ENCODE measurements at regions not wholly inside any gene's neighbourhood (a gene's known extent, or its start where the extent isn't known, plus 50 kb on each side); places are given as distances from the start of the nearest gene placed in this dataset.

DNA sequence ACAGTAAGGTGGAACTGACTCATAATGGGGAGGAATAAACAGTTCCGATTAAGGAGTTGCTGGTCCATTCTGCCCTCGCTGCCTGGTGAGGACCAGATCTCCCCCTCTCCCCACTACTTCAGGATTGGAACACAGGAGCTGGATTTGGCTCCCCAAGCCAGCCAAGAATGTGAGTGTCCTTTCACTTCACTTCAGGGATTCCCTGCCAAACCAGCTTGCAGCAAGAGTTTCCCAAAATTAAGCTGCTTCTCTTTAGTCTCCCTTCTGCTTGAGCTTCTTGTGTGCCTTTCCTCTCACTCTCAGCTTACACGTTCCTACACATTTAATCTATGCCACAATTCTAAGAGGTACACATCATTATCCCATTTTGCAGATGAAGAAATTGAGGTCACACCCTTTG, 234.1 kb downstream of the BUD13 start:
- Histone ChIP-seq H3K4me1 (ENCODE audit: control insufficient read depth in 5 of 5, insufficient read depth in 5 of 5, low read length in 5 of 5) (no peaks in the 10 kb centered on the region), H3K4me3 (ENCODE audit: low read depth in 1 of 5, low read length in 5 of 5) (no peak overlapping the region), H3K27ac (ENCODE audit: low read depth, low read length) (no peak overlapping the region), H3K9me3 (ENCODE audit: control insufficient read depth in 5 of 5, low read length in 5 of 5) (peaks cover 3 to 8% (median 7%) of the 10 kb centered on the region in 5 donors), H3K9ac (ENCODE audit: low read length in 5 of 5) (no peak overlapping the region), H3K27me3 (ENCODE audit: control insufficient read depth in 5 of 5, insufficient read depth in 4 of 5, low read length in 5 of 5) (peaks cover 6 to 38% (median 28%) of the 10 kb centered on the region in 5 donors), H3K36me3 (ENCODE audit: control insufficient read depth in 5 of 5, insufficient read depth in 5 of 5, low read length in 5 of 5) (no peaks in the 10 kb centered on the region)

DNA sequence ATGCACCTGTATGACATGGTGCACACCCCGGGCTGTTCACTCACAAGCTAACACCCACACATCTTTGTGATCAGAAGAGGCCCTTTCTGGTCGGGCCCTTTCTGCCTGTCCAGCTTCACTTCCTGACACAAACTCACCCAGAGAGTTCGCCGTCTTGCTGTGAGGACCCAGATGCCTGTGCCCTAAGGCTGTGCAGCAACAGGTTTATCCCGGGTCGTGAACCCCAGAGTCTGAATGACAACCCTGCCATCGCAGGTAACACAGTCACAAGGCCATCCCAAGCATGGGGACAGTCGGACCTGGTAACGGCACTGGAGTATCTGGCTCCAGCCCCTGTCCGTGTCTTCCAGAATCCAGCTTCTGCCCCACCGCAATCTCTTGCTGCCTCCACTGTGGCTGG, 235.1 kb downstream of the BUD13 start:
- no peaks in the 10 kb centered on the region for H3K4me1 ChIP-seq (ENCODE audit: control insufficient read depth in 5 of 5, insufficient read depth in 5 of 5, low read length in 5 of 5)
- H3K9ac ChIP-seq (ENCODE audit: low read length in 5 of 5) = no peak overlapping the region
- H3K36me3 ChIP-seq (ENCODE audit: control insufficient read depth in 5 of 5, insufficient read depth in 5 of 5, low read length in 5 of 5) = no peaks in the 10 kb centered on the region
- peaks cover 3 to 8% (median 7%) of the 10 kb centered on the region in 5 donors for H3K9me3 ChIP-seq (ENCODE audit: control insufficient read depth in 5 of 5, low read length in 5 of 5)
- H3K27me3 ChIP-seq (ENCODE audit: control insufficient read depth in 5 of 5, insufficient read depth in 4 of 5, low read length in 5 of 5) = peaks cover 6 to 38% (median 28%) of the 10 kb centered on the region in 5 donors
- no peak overlapping the region for H3K27ac ChIP-seq (ENCODE audit: low read depth, low read length)
- no peak overlapping the region for H3K4me3 ChIP-seq (ENCODE audit: low read depth in 1 of 5, low read length in 5 of 5)

DNA sequence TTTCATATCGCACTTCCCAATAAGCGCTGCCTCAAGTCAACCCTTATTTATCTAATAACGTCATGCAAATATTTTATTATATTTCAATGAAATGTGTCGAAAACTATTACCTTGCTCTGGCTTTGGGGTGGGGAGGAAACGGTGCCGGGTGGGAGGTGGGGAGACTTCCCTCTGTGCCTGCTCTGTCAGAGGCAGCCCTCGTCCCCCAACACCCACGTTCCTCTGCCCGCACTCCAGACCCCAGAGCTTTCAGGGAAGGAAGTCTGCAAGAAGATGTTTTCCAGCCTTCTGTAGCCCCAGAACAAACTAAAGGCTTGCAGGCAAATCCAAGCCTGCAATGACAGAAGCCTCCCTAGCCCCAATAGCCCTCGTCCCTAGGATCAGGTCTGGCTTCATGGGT, 235.7 kb downstream of the BUD13 start:
- Histone ChIP-seq H3K9ac (ENCODE audit: low read length in 5 of 5) (no peak overlapping the region), H3K27ac (ENCODE audit: low read depth, low read length) (no peak overlapping the region), H3K4me3 (ENCODE audit: low read depth in 1 of 5, low read length in 5 of 5) (no peak overlapping the region), H3K27me3 (ENCODE audit: control insufficient read depth in 5 of 5, insufficient read depth in 4 of 5, low read length in 5 of 5) (peaks cover 6 to 38% (median 28%) of the 10 kb centered on the region in 5 donors), H3K36me3 (ENCODE audit: control insufficient read depth in 5 of 5, insufficient read depth in 5 of 5, low read length in 5 of 5) (no peaks in the 10 kb centered on the region), H3K9me3 (ENCODE audit: control insufficient read depth in 5 of 5, low read length in 5 of 5) (peaks cover 3 to 8% (median 7%) of the 10 kb centered on the region in 5 donors), H3K4me1 (ENCODE audit: control insufficient read depth in 5 of 5, insufficient read depth in 5 of 5, low read length in 5 of 5) (no peaks in the 10 kb centered on the region)

DNA sequence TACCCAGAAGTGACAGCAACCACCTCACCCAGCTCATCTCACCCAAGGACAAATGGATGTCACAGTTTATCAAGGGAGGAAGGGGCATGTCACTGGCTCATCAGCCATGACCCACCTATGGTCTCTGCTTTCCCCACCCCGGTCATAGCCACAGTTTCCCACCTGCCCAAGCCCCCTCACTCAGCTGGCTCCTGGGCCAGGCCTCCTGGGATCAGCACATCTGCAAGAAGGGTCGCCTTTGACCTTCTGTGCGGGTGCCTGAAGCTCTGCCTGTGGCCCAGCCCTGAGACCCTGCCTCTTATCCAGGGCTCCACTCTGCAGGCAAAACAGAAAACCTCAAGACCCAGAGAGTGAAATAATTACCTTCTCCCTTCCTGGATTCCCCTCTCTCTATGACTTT, 236.4 kb downstream of the BUD13 start:
- H3K4me3 ChIP-seq (ENCODE audit: low read depth in 1 of 5, low read length in 5 of 5) = no peak overlapping the region
- H3K9ac ChIP-seq (ENCODE audit: low read length in 5 of 5) = no peak overlapping the region
- no peak overlapping the region for H3K27ac ChIP-seq (ENCODE audit: low read depth, low read length)
- peaks cover 6 to 38% (median 28%) of the 10 kb centered on the region in 5 donors for H3K27me3 ChIP-seq (ENCODE audit: control insufficient read depth in 5 of 5, insufficient read depth in 4 of 5, low read length in 5 of 5)
- no peaks in the 10 kb centered on the region for H3K4me1 ChIP-seq (ENCODE audit: control insufficient read depth in 5 of 5, insufficient read depth in 5 of 5, low read length in 5 of 5)
- H3K36me3 ChIP-seq (ENCODE audit: control insufficient read depth in 5 of 5, insufficient read depth in 5 of 5, low read length in 5 of 5) = no peaks in the 10 kb centered on the region
- H3K9me3 ChIP-seq (ENCODE audit: control insufficient read depth in 5 of 5, low read length in 5 of 5) = peaks cover 5 to 11% (median 7%) of the 10 kb centered on the region in 5 donors

DNA sequence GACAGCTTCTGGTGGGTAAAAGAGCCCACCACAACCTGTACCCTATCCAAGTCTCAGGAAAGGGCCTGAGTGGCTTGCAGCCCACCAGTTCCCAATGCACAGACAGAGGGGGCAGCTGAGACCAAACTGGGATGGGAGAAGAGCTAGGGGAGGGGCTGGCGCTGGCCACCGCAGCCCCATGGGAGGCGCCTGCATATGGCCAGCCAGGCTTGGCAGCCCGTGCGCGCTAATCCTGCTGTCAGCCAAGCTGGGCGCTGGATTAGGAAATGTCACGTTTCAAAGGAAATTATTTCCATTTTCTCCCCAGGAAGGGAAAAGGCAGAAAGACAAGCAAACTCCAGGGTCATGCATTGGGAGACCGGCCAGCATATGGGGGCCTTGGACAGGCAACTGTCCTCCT, 236.8 kb downstream of the BUD13 start:
- Histone ChIP-seq H3K36me3 (ENCODE audit: control insufficient read depth in 5 of 5, insufficient read depth in 5 of 5, low read length in 5 of 5) (no peaks in the 10 kb centered on the region), H3K4me3 (ENCODE audit: low read depth in 1 of 5, low read length in 5 of 5) (no peak overlapping the region), H3K9ac (ENCODE audit: low read length in 5 of 5) (no peak overlapping the region), H3K4me1 (ENCODE audit: control insufficient read depth in 5 of 5, insufficient read depth in 5 of 5, low read length in 5 of 5) (no peaks in the 10 kb centered on the region), H3K27me3 (ENCODE audit: control insufficient read depth in 5 of 5, insufficient read depth in 4 of 5, low read length in 5 of 5) (peaks cover 6 to 38% (median 28%) of the 10 kb centered on the region in 5 donors), H3K27ac (ENCODE audit: low read depth, low read length) (no peak overlapping the region), H3K9me3 (ENCODE audit: control insufficient read depth in 5 of 5, low read length in 5 of 5) (peaks cover 7 to 16% (median 10%) of the 10 kb centered on the region in 5 donors)

DNA sequence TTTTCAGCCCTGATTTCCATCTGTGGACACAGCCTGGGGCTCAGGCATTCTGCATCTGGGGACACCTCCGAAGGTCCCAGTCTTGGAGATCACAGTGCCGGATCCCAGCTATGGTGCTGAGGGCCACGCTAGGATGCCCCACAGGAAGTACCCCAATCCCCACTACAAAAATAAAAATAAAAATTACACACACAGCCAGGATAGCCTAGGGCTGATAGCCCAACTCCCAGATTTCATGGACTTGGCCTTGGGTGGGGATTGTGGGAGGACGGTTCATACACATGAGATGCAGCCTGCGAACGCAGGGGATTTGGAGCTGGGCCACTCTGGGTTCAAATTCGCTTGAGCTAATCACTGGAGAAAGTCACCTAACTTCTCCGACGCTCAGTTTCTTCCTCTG, 237.7 kb downstream of the BUD13 start:
- Histone ChIP-seq H3K9me3 (ENCODE audit: control insufficient read depth in 5 of 5, low read length in 5 of 5) (peaks cover 12 to 22% (median 16%) of the 10 kb centered on the region in 5 donors), H3K9ac (ENCODE audit: low read length in 5 of 5) (no peak overlapping the region), H3K4me1 (ENCODE audit: control insufficient read depth in 5 of 5, insufficient read depth in 5 of 5, low read length in 5 of 5) (no peaks in the 10 kb centered on the region), H3K27ac (ENCODE audit: low read depth, low read length) (no peak overlapping the region), H3K27me3 (ENCODE audit: control insufficient read depth in 5 of 5, insufficient read depth in 4 of 5, low read length in 5 of 5) (peaks cover 6 to 34% (median 27%) of the 10 kb centered on the region in 5 donors), H3K36me3 (ENCODE audit: control insufficient read depth in 5 of 5, insufficient read depth in 5 of 5, low read length in 5 of 5) (no peaks in the 10 kb centered on the region), H3K4me3 (ENCODE audit: low read depth in 1 of 5, low read length in 5 of 5) (no peak overlapping the region)

DNA sequence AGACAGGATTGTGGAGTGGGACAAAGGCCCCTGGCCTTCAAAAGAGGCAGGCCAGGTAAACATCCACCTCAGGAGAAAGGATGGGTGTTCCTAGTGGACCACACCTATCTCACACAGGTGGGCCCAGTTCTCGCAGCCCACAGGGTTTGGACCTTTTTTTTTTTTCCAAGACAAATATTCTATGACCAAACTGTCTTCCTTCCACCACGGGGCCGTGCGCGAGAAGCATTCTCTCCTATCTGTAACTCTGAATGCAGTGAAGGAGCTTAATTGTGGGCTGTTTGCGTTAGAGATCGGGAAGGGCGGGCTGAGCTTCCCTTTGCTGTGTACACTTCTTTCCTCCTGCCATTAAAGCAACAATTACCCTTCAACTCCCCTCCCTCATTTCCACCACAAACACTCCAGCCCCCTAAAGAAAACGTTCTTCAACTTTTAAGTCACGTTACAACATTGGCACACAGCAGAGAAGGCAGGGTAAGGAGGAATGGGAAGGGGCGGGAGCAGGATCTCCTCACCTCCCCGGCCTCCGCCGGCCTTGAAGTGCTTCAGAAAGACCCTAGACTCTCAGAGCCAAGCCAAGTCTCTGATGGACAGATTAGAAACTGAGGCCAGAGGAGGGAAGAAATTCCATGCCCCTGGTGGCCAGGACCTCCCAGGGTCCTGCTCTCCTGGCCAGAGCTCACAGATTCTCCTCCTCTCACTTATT, 238.4 kb downstream of the BUD13 start:
- H3K36me3 ChIP-seq (ENCODE audit: control insufficient read depth in 5 of 5, insufficient read depth in 5 of 5, low read length in 5 of 5) = no peaks in the 10 kb centered on the region
- peaks cover 10 to 17% (median 12%) of the 10 kb centered on the region in 5 donors for H3K9me3 ChIP-seq (ENCODE audit: control insufficient read depth in 5 of 5, low read length in 5 of 5)
- no peak overlapping the region for H3K27ac ChIP-seq (ENCODE audit: low read depth, low read length)
- H3K4me1 ChIP-seq (ENCODE audit: control insufficient read depth in 5 of 5, insufficient read depth in 5 of 5, low read length in 5 of 5) = no peaks in the 10 kb centered on the region
- peaks cover 5 to 36% (median 20%) of the 10 kb centered on the region in 5 donors for H3K27me3 ChIP-seq (ENCODE audit: control insufficient read depth in 5 of 5, insufficient read depth in 4 of 5, low read length in 5 of 5)
- H3K9ac ChIP-seq (ENCODE audit: low read length in 5 of 5) = no peak overlapping the region
- no peak overlapping the region for H3K4me3 ChIP-seq (ENCODE audit: low read depth in 1 of 5, low read length in 5 of 5)

DNA sequence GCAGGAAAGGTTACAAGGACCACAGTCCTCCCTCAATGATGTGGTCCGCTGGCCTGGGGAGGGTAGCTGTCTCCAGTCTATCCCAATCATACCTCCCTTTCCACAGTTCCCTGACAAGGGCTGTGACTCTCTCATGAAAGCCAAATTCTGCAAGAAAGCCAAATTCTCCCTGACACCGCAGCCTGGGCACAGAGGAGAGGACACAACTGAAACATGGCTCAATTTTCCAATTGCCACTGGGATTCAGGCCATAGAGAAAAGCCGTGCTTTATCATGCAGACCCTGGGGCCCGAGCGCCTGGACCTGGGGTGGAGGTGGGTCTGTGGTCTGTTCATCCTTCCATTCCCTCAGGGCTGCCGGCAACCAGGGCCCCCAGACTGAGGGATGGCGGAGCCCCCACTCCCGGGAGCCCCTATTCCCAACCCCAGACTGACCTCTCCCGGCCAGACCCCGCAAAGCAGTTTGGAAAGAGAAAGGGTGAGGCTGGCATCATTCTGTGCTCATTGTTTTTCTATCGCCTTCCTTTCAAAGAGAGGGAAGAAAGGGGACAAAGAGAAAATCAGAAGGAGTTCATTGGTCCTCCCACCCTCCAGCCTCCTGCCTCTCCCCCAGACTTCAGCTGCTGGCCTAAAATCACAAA, 239.5 kb downstream of the BUD13 start:
- Histone ChIP-seq H3K9ac (ENCODE audit: low read length in 5 of 5) (no peak overlapping the region), H3K4me3 (ENCODE audit: low read depth in 1 of 5, low read length in 5 of 5) (no peak overlapping the region), H3K9me3 (ENCODE audit: control insufficient read depth in 5 of 5, low read length in 5 of 5) (peaks cover 6 to 15% (median 9%) of the 10 kb centered on the region in 5 donors), H3K4me1 (ENCODE audit: control insufficient read depth in 5 of 5, insufficient read depth in 5 of 5, low read length in 5 of 5) (no peaks in the 10 kb centered on the region), H3K36me3 (ENCODE audit: control insufficient read depth in 5 of 5, insufficient read depth in 5 of 5, low read length in 5 of 5) (no peaks in the 10 kb centered on the region), H3K27ac (ENCODE audit: low read depth, low read length) (no peak overlapping the region), H3K27me3 (ENCODE audit: control insufficient read depth in 5 of 5, insufficient read depth in 4 of 5, low read length in 5 of 5) (peaks cover 2 to 33% (median 19%) of the 10 kb centered on the region in 5 donors)

DNA sequence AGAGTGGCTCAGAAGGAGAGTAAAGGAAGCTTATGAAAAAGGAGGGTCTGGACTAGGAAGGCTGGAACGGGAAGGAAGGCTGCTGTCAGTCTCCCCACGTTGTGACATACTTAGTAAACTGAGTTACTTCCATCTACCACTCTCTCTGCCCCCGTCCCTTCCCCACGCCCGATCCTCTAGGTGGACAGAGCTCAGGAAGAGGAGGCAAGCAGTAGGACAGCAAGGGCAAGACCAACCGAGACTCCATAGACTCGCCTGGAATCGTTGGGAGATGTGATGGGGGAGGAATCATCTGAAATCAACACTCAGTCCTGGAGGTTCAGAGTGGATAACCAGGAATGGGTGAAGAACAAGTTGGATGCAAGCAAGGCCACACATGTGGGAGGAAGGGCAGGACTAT, 240.7 kb downstream of the BUD13 start:
- H3K4me1 ChIP-seq (ENCODE audit: control insufficient read depth in 5 of 5, insufficient read depth in 5 of 5, low read length in 5 of 5) = no peaks in the 10 kb centered on the region
- no peak overlapping the region for H3K4me3 ChIP-seq (ENCODE audit: low read depth in 1 of 5, low read length in 5 of 5)
- no peak overlapping the region for H3K27ac ChIP-seq (ENCODE audit: low read depth, low read length)
- H3K27me3 ChIP-seq (ENCODE audit: control insufficient read depth in 5 of 5, insufficient read depth in 4 of 5, low read length in 5 of 5) = peaks cover 2 to 31% (median 17%) of the 10 kb centered on the region in 5 donors
- H3K9ac ChIP-seq (ENCODE audit: low read length in 5 of 5) = no peak overlapping the region
- H3K36me3 ChIP-seq (ENCODE audit: control insufficient read depth in 5 of 5, insufficient read depth in 5 of 5, low read length in 5 of 5) = no peaks in the 10 kb centered on the region
- H3K9me3 ChIP-seq (ENCODE audit: control insufficient read depth in 5 of 5, low read length in 5 of 5) = peaks cover 6 to 15% (median 9%) of the 10 kb centered on the region in 5 donors

DNA sequence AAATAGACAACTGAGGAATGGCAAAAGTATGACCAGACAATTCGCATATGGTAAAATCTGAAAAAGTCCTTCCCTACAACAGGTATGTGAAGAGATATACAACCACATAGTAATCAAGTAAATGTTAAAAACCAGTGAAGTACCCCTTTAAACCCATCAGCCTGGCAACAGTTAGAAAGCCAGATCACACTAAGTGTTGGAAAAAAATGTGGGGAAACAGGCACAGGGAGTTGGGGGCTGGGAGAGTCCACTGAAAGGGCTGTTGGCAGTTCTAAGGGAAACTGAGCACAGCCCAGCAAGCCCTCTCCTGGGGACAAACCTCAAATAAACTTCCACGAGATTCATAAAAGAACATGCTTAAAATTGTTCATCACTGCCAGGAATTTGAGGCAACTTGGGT, 242.1 kb downstream of the BUD13 start:
- Histone ChIP-seq H3K4me1 (ENCODE audit: control insufficient read depth in 5 of 5, insufficient read depth in 5 of 5, low read length in 5 of 5) (no peaks in the 10 kb centered on the region), H3K9ac (ENCODE audit: low read length in 5 of 5) (no peak overlapping the region), H3K36me3 (ENCODE audit: control insufficient read depth in 5 of 5, insufficient read depth in 5 of 5, low read length in 5 of 5) (no peaks in the 10 kb centered on the region), H3K4me3 (ENCODE audit: low read depth in 1 of 5, low read length in 5 of 5) (peak overlapping the region in 1 of 5 donors; percentile 4), H3K27ac (ENCODE audit: low read depth, low read length) (no peak overlapping the region), H3K9me3 (ENCODE audit: control insufficient read depth in 5 of 5, low read length in 5 of 5) (peaks cover 6 to 15% (median 9%) of the 10 kb centered on the region in 5 donors), H3K27me3 (ENCODE audit: control insufficient read depth in 5 of 5, insufficient read depth in 4 of 5, low read length in 5 of 5) (peaks cover 2 to 23% (median 16%) of the 10 kb centered on the region in 5 donors)
